ENCODE measurements at regions not wholly inside any gene's neighbourhood (a gene's known extent, or its start where the extent isn't known, plus 50 kb on each side); places are given as distances from the start of the nearest gene placed in this dataset.

- no peaks in the 10 kb centered on the region for H3K36me3 ChIP-seq (ENCODE audit: insufficient read depth, low read length)
- Mint-ChIP-seq H3K9me3 (peaks cover 5% of the 10 kb centered on the region), H3K27ac (no peak overlapping the region), H3K36me3 (ENCODE audit: low read depth) (no peaks in the 10 kb centered on the region), H3K4me3 (no peak overlapping the region), H3K27me3 (no peaks in the 10 kb centered on the region), H3K4me1 (ENCODE audit: low read depth) (no peaks in the 10 kb centered on the region)
- H3K27ac ChIP-seq (ENCODE audit: low read depth in 1 of 2, low read length in 2 of 2), result no peak overlapping the region
- H3K4me1 ChIP-seq (ENCODE audit: insufficient read depth, low read length), result no peaks in the 10 kb centered on the region
- POLR2A ChIA-PET, result no interaction called here
- ATAC-seq (ENCODE audit: poor library complexity) (no peak), DNase-seq (no peak)
- intact Hi-C loops (cut with DNase I, micrococcal nuclease), result no loop called here
- TF ChIP-seq CTCF (IDR thresholded peaks at IDR 0.05), result no peak
- no peak overlapping the region for H3K4me3 ChIP-seq (ENCODE audit: low read length)
- H3K9me3 ChIP-seq (ENCODE audit: control insufficient read depth in 1 of 2, insufficient read depth in 1 of 2, low read length in 2 of 2), result no peaks in the 10 kb centered on the region
- CTCF ChIA-PET, result no interaction called here
- H3K27me3 ChIP-seq (ENCODE audit: control insufficient read depth in 1 of 2, insufficient read depth in 2 of 2, low read length in 2 of 2), result no peaks in the 10 kb centered on the region
Measured at GRCh38 chr3:145967043-145967442, 193.9 kb downstream of the PLOD2 start.

- Histone ChIP-seq H3K36me3 (ENCODE audit: insufficient read depth, low read length) (no peaks in the 10 kb centered on the region), H3K4me1 (ENCODE audit: insufficient read depth, low read length) (no peaks in the 10 kb centered on the region), H3K9me3 (ENCODE audit: control insufficient read depth in 1 of 2, insufficient read depth in 1 of 2, low read length in 2 of 2) (no peaks in the 10 kb centered on the region), H3K27me3 (ENCODE audit: control insufficient read depth in 1 of 2, insufficient read depth in 2 of 2, low read length in 2 of 2) (no peaks in the 10 kb centered on the region), H3K27ac (ENCODE audit: low read depth in 1 of 2, low read length in 2 of 2) (no peak overlapping the region), H3K4me3 (ENCODE audit: low read length) (no peak overlapping the region)
- no peak for TF ChIP-seq CTCF (IDR thresholded peaks at IDR 0.05)
- peaks cover 5% of the 10 kb centered on the region for H3K9me3 Mint-ChIP-seq
- no peak for DNase-seq
- H3K36me3 Mint-ChIP-seq (ENCODE audit: low read depth), result no peaks in the 10 kb centered on the region
- H3K4me3 Mint-ChIP-seq, result no peak overlapping the region
- CTCF ChIA-PET, result no interaction called here
- POLR2A ChIA-PET, result no interaction called here
- H3K4me1 Mint-ChIP-seq (ENCODE audit: low read depth), result no peaks in the 10 kb centered on the region
- no peak for ATAC-seq (ENCODE audit: poor library complexity)
- intact Hi-C loops (cut with DNase I, micrococcal nuclease), result no loop called here
- H3K27ac Mint-ChIP-seq, result no peak overlapping the region
- no peaks in the 10 kb centered on the region for H3K27me3 Mint-ChIP-seq
Measured at GRCh38 chr3:145971186-145971585, 189.8 kb downstream of the PLOD2 start.

- Histone ChIP-seq H3K4me1 (ENCODE audit: insufficient read depth, low read length) (no peaks in the 10 kb centered on the region), H3K4me3 (ENCODE audit: low read length) (no peak overlapping the region), H3K9me3 (ENCODE audit: control insufficient read depth in 1 of 2, insufficient read depth in 1 of 2, low read length in 2 of 2) (no peaks in the 10 kb centered on the region), H3K27ac (ENCODE audit: low read depth in 1 of 2, low read length in 2 of 2) (no peak overlapping the region), H3K27me3 (ENCODE audit: control insufficient read depth in 1 of 2, insufficient read depth in 2 of 2, low read length in 2 of 2) (no peaks in the 10 kb centered on the region), H3K36me3 (ENCODE audit: insufficient read depth, low read length) (no peaks in the 10 kb centered on the region)
- ATAC-seq (ENCODE audit: poor library complexity) (no peak), DNase-seq (no peak)
- Mint-ChIP-seq H3K27me3 (no peaks in the 10 kb centered on the region), H3K9me3 (peaks cover 5% of the 10 kb centered on the region), H3K4me1 (ENCODE audit: low read depth) (no peaks in the 10 kb centered on the region), H3K27ac (no peak overlapping the region), H3K4me3 (no peak overlapping the region), H3K36me3 (ENCODE audit: low read depth) (no peaks in the 10 kb centered on the region)
- intact Hi-C loops (cut with DNase I, micrococcal nuclease), result no loop called here
- ChIA-PET POLR2A (no interaction called here), CTCF (no interaction called here)
- TF ChIP-seq CTCF (IDR thresholded peaks at IDR 0.05), result no peak
Measured at GRCh38 chr3:145972851-145973250, 188.1 kb downstream of the PLOD2 start.
